ENCODE measurements at regions not wholly inside any gene's neighbourhood (a gene's known extent, or its start where the extent isn't known, plus 50 kb on each side); places are given as distances from the start of the nearest gene placed in this dataset.

- no peak for TF ChIP-seq EZH2phosphoT487 (IDR thresholded peaks at IDR 0.05; ENCODE audit: borderline replicate concordance, low read depth, low read length)
- TF ChIP-seq CTCF (conservative IDR thresholded peaks at IDR 0.05; ENCODE audit: low read length), result no peak
These were observed 564.0 kb upstream of the BRINP1 start for GRCh38 chr9:119933191-119933590.

All from OCI-LY7 (cell line).